Stimulated activated naive B cell treated with anti-CD40 and anti-IgM and Interleukin-4, amounts not matched to agents 10 μg/mL and 1 μg/mL and 100 μg/mL, for 72 hours (primary cell): ENCODE measurements at regions not wholly inside any gene's neighbourhood (a gene's known extent, or its start where the extent isn't known, plus 50 kb on each side); places are given as distances from the start of the nearest gene placed in this dataset.

Experiments
- ATAC-seq, 2 donors: fragments of 150-1000 bp; cut with Tn5 transposase; replicated peaks; 2 replicates each; pipeline ENCODE4 v1.10.0; 2021; ENCODE audit warnings: moderate library complexity in 1 of 2
- DNase-seq: peaks from one replicate; pipeline ENCODE4 v3.0.0; 2021
- H3K27ac Mint-ChIP-seq: one replicate; pipeline ENCODE4 v1.8.0; 2022; ENCODE audit warnings: mild to moderate bottlenecking, mixed read lengths
- H3K27me3 Mint-ChIP-seq, 2 donors: one replicate each; pipeline ENCODE4 v1.8.0; 2022; ENCODE audit warnings: mixed read lengths in 2 of 2
- H3K36me3 Mint-ChIP-seq, 2 donors: one replicate each; pipeline ENCODE4 v1.8.0; 2022; ENCODE audit warnings: mixed read lengths in 2 of 2, mild to moderate bottlenecking in 1 of 2
- H3K4me1 Mint-ChIP-seq, 2 donors: one replicate each; pipeline ENCODE4 v1.8.0; 2022; ENCODE audit warnings: mixed read lengths in 2 of 2, mild to moderate bottlenecking in 1 of 2
- H3K4me3 Mint-ChIP-seq, 2 donors: one replicate each; pipeline ENCODE4 v1.8.0; 2022; ENCODE audit warnings: mild to moderate bottlenecking in 2 of 2, mixed read lengths in 2 of 2, moderate library complexity in 1 of 2
- H3K9me3 Mint-ChIP-seq, 2 donors: one replicate each; pipeline ENCODE4 v1.8.0; 2022; ENCODE audit warnings: mixed read lengths in 2 of 2, mild to moderate bottlenecking in 1 of 2

- Mint-ChIP-seq H3K4me1 (no peaks in the 10 kb centered on the region), H3K36me3 (peaks cover 0 to 2% of the 10 kb centered on the region in 2 donors), H3K4me3 (no peak overlapping the region), H3K9me3 (peaks cover 0 to 8% of the 10 kb centered on the region in 2 donors), H3K27me3 (peaks cover 6 to 8% of the 10 kb centered on the region in 2 donors), H3K27ac (no peak overlapping the region)
- DNase-seq (no peak), ATAC-seq (no peak)
Observed at GRCh38 chr2:70368545-70368944, 66.7 kb upstream of the FAM136A start.

GRCh38 chr2:70367722-70368323 is 66.0 kb upstream of the FAM136A start:
- Mint-ChIP-seq H3K9me3 (peaks cover 0 to 8% of the 10 kb centered on the region in 2 donors), H3K27me3 (peaks cover 6 to 12% of the 10 kb centered on the region in 2 donors), H3K4me1 (no peaks in the 10 kb centered on the region)

GRCh38 chr2:70362661-70363060 is 60.8 kb upstream of the FAM136A start:
- no peaks in the 10 kb centered on the region for H3K9me3 Mint-ChIP-seq
- H3K4me3 Mint-ChIP-seq = no peak overlapping the region
- no peaks in the 10 kb centered on the region for H3K4me1 Mint-ChIP-seq
- H3K36me3 Mint-ChIP-seq = no peaks in the 10 kb centered on the region
- no peak overlapping the region for H3K27ac Mint-ChIP-seq
- no peak for DNase-seq
- peaks cover 24 to 27% of the 10 kb centered on the region in 2 donors for H3K27me3 Mint-ChIP-seq
- ATAC-seq = no peak

More at GRCh38 chr2:70367722-70368323, 66.0 kb upstream of the FAM136A start:
- H3K27ac Mint-ChIP-seq = no peak overlapping the region
- no peak overlapping the region for H3K4me3 Mint-ChIP-seq
- no peak for ATAC-seq
- H3K36me3 Mint-ChIP-seq = peaks cover 0 to 2% of the 10 kb centered on the region in 2 donors
- no peak for DNase-seq

- ATAC-seq = no peak
- Mint-ChIP-seq H3K9me3 (no peaks in the 10 kb centered on the region), H3K36me3 (no peaks in the 10 kb centered on the region), H3K27ac (no peak overlapping the region), H3K4me3 (no peak overlapping the region), H3K4me1 (no peaks in the 10 kb centered on the region), H3K27me3 (peaks cover 39 to 44% of the 10 kb centered on the region in 2 donors)
- no peak for DNase-seq
Observed at GRCh38 chr2:70360661-70361270, 58.9 kb upstream of the FAM136A start.

GRCh38 chr2:70357684-70358071 is 55.8 kb upstream of the FAM136A start:
- Mint-ChIP-seq H3K4me1 (no peaks in the 10 kb centered on the region), H3K27ac (no peak overlapping the region), H3K9me3 (no peaks in the 10 kb centered on the region), H3K27me3 (peaks cover 44 to 50% of the 10 kb centered on the region in 2 donors), H3K4me3 (no peak overlapping the region), H3K36me3 (peaks cover 0 to 2% of the 10 kb centered on the region in 2 donors)
- no peak for DNase-seq
- no peak for ATAC-seq

GRCh38 chr2:70356941-70357683 is 55.2 kb upstream of the FAM136A start:
- no peak for DNase-seq
- Mint-ChIP-seq H3K9me3 (no peaks in the 10 kb centered on the region), H3K27me3 (peaks cover 45 to 51% of the 10 kb centered on the region in 2 donors), H3K4me1 (no peaks in the 10 kb centered on the region), H3K4me3 (no peak overlapping the region), H3K36me3 (peaks cover 0 to 2% of the 10 kb centered on the region in 2 donors), H3K27ac (no peak overlapping the region)
- no peak for ATAC-seq

GRCh38 chr2:70354264-70354949 is 52.5 kb upstream of the FAM136A start:
- H3K36me3 Mint-ChIP-seq = peaks cover 0 to 2% of the 10 kb centered on the region in 2 donors
- no peak overlapping the region for H3K4me3 Mint-ChIP-seq
- DNase-seq (no peak), ATAC-seq (no peak)
- peaks cover 55 to 63% of the 10 kb centered on the region in 2 donors for H3K27me3 Mint-ChIP-seq
- H3K4me1 Mint-ChIP-seq = no peaks in the 10 kb centered on the region
- no peak overlapping the region for H3K27ac Mint-ChIP-seq
- no peaks in the 10 kb centered on the region for H3K9me3 Mint-ChIP-seq
